HEK293 (cell line): ENCODE measurements at regions not wholly inside any gene's neighbourhood (a gene's known extent, or its start where the extent isn't known, plus 50 kb on each side); places are given as distances from the start of the nearest gene placed in this dataset.

ENCODE experiments used
- CTCF ChIA-PET: fragments of 350-600 bp; formaldehyde crosslinking; extraction: SDS; loops from one replicate; lab custom pipeline; 2021; ENCODE audit warnings: antibody characterized with exemption; lab: Yijun Ruan, JAX
- POLR2A ChIA-PET: fragments of 300-600 bp; formaldehyde crosslinking; extraction: SDS; loops from one replicate; lab custom pipeline; 2020; ENCODE audit warnings: antibody characterized with exemption, inconsistent platforms; lab: Yijun Ruan, JAX
- H3K27ac ChIP-seq: fragments of 200-500 bp; sonication (Bioruptor generic); 2 replicates; pipeline ENCODE4 v1.5.1; 2014; ENCODE audit warnings: low read depth, low read length, control low read depth, inconsistent platforms; ENCODE audit errors: extremely low read depth
- H3K36me3 ChIP-seq, 2 experiments: fragments of 200-500 bp in 1 of 2; sonication (Bioruptor generic) in 1 of 2; 1 replicate in 1 of 2; 2 replicates in 1 of 2; pipeline ENCODE4 v1.5.1; 2014 to 2017; ENCODE audit warnings: inconsistent platforms in 2 of 2, low read length in 2 of 2; ENCODE audit not compliant: control insufficient read depth in 2 of 2, insufficient read depth in 1 of 2
- H3K4me1 ChIP-seq: fragments of 200-500 bp; sonication (Bioruptor generic); 2 replicates; pipeline ENCODE4 v1.5.1; 2014; ENCODE audit warnings: mild to moderate bottlenecking, low read length, inconsistent platforms; ENCODE audit not compliant: control insufficient read depth, insufficient read depth
- H3K4me3 ChIP-seq: 2 replicates; pipeline ENCODE4 v1.5.1; 2011; ENCODE audit warnings: low read depth, mild to moderate bottlenecking, control low read depth, low read length, moderate library complexity
- H3K9me3 ChIP-seq: fragments of 200-500 bp; sonication (Bioruptor generic); 2 replicates; pipeline ENCODE4 v1.5.1; 2014; ENCODE audit warnings: low read depth, low read length, inconsistent platforms; ENCODE audit not compliant: control insufficient read depth, insufficient read depth
- AEBP2 ChIP-seq: fragments of 450-650 bp; formaldehyde crosslinking; IDR thresholded peaks from 2 replicates; pipeline ENCODE4 v1.5.1; 2016; ENCODE audit warnings: missing biosample characterization, missing genetic modification characterization, borderline replicate concordance
- GLIS2 ChIP-seq: fragments of 450-650 bp; formaldehyde crosslinking; IDR thresholded peaks from 2 replicates; pipeline ENCODE4 v1.5.1; 2016; ENCODE audit warnings: missing biosample characterization, missing genetic modification characterization
- KLF9 ChIP-seq: fragments of 450-650 bp; formaldehyde crosslinking; IDR thresholded peaks from 2 replicates; pipeline ENCODE4 v1.5.1; 2016; ENCODE audit warnings: missing biosample characterization, missing genetic modification characterization, low read depth
- MYNN ChIP-seq: fragments of 450-650 bp; formaldehyde crosslinking; IDR thresholded peaks from 2 replicates; pipeline ENCODE4 v1.5.1; 2016; ENCODE audit warnings: missing biosample characterization, missing genetic modification characterization, borderline replicate concordance
- SALL2 ChIP-seq: fragments of 450-650 bp; formaldehyde crosslinking; IDR thresholded peaks from 2 replicates; pipeline ENCODE4 v1.5.0; 2017; ENCODE audit warnings: missing biosample characterization, mild to moderate bottlenecking, missing genetic modification characterization, borderline replicate concordance
- ZBTB21 ChIP-seq: fragments of 450-650 bp; formaldehyde crosslinking; IDR thresholded peaks from 2 replicates; pipeline ENCODE4 v1.5.1; 2017; ENCODE audit warnings: missing biosample characterization, missing genetic modification characterization
- ZBTB48 ChIP-seq: fragments of 450-650 bp; formaldehyde crosslinking; IDR thresholded peaks from 2 replicates; pipeline ENCODE4 v1.5.1; 2016; ENCODE audit warnings: missing biosample characterization, missing genetic modification characterization
- ZBTB6 ChIP-seq: fragments of 450-650 bp; formaldehyde crosslinking; IDR thresholded peaks from 2 replicates; pipeline ENCODE4 v1.5.1; 2017; ENCODE audit warnings: missing biosample characterization, missing genetic modification characterization
- ZNF132 ChIP-seq: fragments of 450-650 bp; formaldehyde crosslinking; IDR thresholded peaks from 2 replicates; pipeline ENCODE4 v1.5.1; 2017; ENCODE audit warnings: missing biosample characterization, missing genetic modification characterization, borderline replicate concordance
- ZNF133 ChIP-seq: fragments of 450-650 bp; formaldehyde crosslinking; IDR thresholded peaks from 2 replicates; pipeline ENCODE4 v1.5.1; 2016; ENCODE audit warnings: missing biosample characterization, missing genetic modification characterization
- ZNF138 ChIP-seq: fragments of 450-650 bp; formaldehyde crosslinking; IDR thresholded peaks from 2 replicates; pipeline ENCODE4 v1.5.1; 2016; ENCODE audit warnings: missing biosample characterization, missing genetic modification characterization, borderline replicate concordance
- ZNF146 ChIP-seq: fragments of 450-650 bp; formaldehyde crosslinking; IDR thresholded peaks from 2 replicates; pipeline ENCODE4 v1.5.1; 2016; ENCODE audit warnings: missing biosample characterization, missing genetic modification characterization
- ZNF169 ChIP-seq: fragments of 450-650 bp; formaldehyde crosslinking; IDR thresholded peaks from 2 replicates; pipeline ENCODE4 v1.5.1; 2016; ENCODE audit warnings: missing biosample characterization, missing genetic modification characterization
- ZNF175 ChIP-seq: fragments of 450-650 bp; formaldehyde crosslinking; IDR thresholded peaks from 2 replicates; pipeline ENCODE4 v1.5.1; 2016; ENCODE audit warnings: missing biosample characterization, missing genetic modification characterization
- ZNF18 ChIP-seq: fragments of 450-650 bp; formaldehyde crosslinking; IDR thresholded peaks from 2 replicates; pipeline ENCODE4 v1.5.1; 2016; ENCODE audit warnings: missing biosample characterization, missing genetic modification characterization
- ZNF2 ChIP-seq: fragments of 450-650 bp; formaldehyde crosslinking; IDR thresholded peaks from 2 replicates; pipeline ENCODE4 v1.5.1; 2016; ENCODE audit warnings: missing biosample characterization, missing genetic modification characterization
- ZNF211 ChIP-seq: fragments of 450-650 bp; formaldehyde crosslinking; IDR thresholded peaks from 2 replicates; pipeline ENCODE4 v1.5.1; 2016; ENCODE audit warnings: low read depth, missing biosample characterization, missing genetic modification characterization
- ZNF221 ChIP-seq: fragments of 450-650 bp; formaldehyde crosslinking; IDR thresholded peaks from 2 replicates; pipeline ENCODE4 v1.5.1; 2017; ENCODE audit warnings: missing biosample characterization, missing genetic modification characterization, borderline replicate concordance
- ZNF426 ChIP-seq: fragments of 450-650 bp; formaldehyde crosslinking; IDR thresholded peaks from 2 replicates; pipeline ENCODE4 v1.5.1; 2017; ENCODE audit warnings: missing biosample characterization, missing genetic modification characterization, mild to moderate bottlenecking, inconsistent platforms, moderate library complexity
- ZNF48 ChIP-seq: fragments of 450-650 bp; formaldehyde crosslinking; IDR thresholded peaks from 2 replicates; pipeline ENCODE4 v1.5.1; 2016; ENCODE audit warnings: missing biosample characterization, missing genetic modification characterization
- ZNF544 ChIP-seq: fragments of 450-650 bp; formaldehyde crosslinking; IDR thresholded peaks from 2 replicates; pipeline ENCODE4 v1.5.0; 2017; ENCODE audit warnings: missing biosample characterization, missing genetic modification characterization
- ZNF645 ChIP-seq: fragments of 450-650 bp; formaldehyde crosslinking; IDR thresholded peaks from 2 replicates; pipeline ENCODE4; 2016; ENCODE audit warnings: missing biosample characterization, missing genetic modification characterization

GRCh38 chr9:135355521-135356011 lies 124.0 kb upstream of the PPP1R26 start (continued):
- no peak for TF ChIP-seq AEBP2 (tag by site-specific recombination)
- TF ChIP-seq ZBTB6 (tag by site-specific recombination), result no peak
- TF ChIP-seq ZNF221 (tag by site-specific recombination), result no peak

- no peak overlapping the region for H3K4me3 ChIP-seq
- no peaks in the 10 kb centered on the region for H3K4me1 ChIP-seq
- ChIA-PET POLR2A (no interaction called here), CTCF (no interaction called here)
- TF ChIP-seq SALL2, result no peak
- no peak for TF ChIP-seq ZBTB48 (tag by site-specific recombination)
- no peak for TF ChIP-seq ZNF175 (tag by site-specific recombination)
- no peak for TF ChIP-seq ZNF426 (tag by site-specific recombination)
- no peak for TF ChIP-seq ZNF211 (tag by site-specific recombination)
- no peak for TF ChIP-seq ZNF18 (tag by site-specific recombination)
- TF ChIP-seq ZNF146 (tag by site-specific recombination), result no peak
- no peaks in the 10 kb centered on the region for H3K36me3 ChIP-seq
- H3K9me3 ChIP-seq, result no peaks in the 10 kb centered on the region
- H3K27ac ChIP-seq, result no peak overlapping the region
Observed at GRCh38 chr9:135356021-135356420, 123.6 kb upstream of the PPP1R26 start.

- H3K27ac ChIP-seq, result no peak overlapping the region
- H3K4me3 ChIP-seq, result no peak overlapping the region
- POLR2A ChIA-PET, result no interaction called here
- CTCF ChIA-PET, result interaction anchor here (0.6 to 1.3 kb wide), 2 partner anchors 56 to 767 kb away, joined by 3 to 5 read pairs; no protein-coding TSS in a partner anchor
- no peaks in the 10 kb centered on the region for H3K9me3 ChIP-seq
- TF ChIP-seq ZNF645 (tag by site-specific recombination) (no peak), MYNN (tag by site-specific recombination) (no peak), ZNF138 (tag by site-specific recombination) (no peak), ZNF132 (tag by site-specific recombination) (no peak), ZNF169 (tag by site-specific recombination) (no peak), ZBTB21 (tag by site-specific recombination) (no peak), ZNF48 (no peak), GLIS2 (tag by site-specific recombination) (no peak), KLF9 (tag by site-specific recombination) (no peak), ZNF133 (tag by site-specific recombination) (no peak), ZNF2 (tag by site-specific recombination) (no peak), ZNF544 (tag by site-specific recombination) (no peak)
- H3K36me3 ChIP-seq, result no peaks in the 10 kb centered on the region
- no peaks in the 10 kb centered on the region for H3K4me1 ChIP-seq
Observed at GRCh38 chr9:135356796-135357195, 122.8 kb upstream of the PPP1R26 start.
